ENCODE measurements at regions not wholly inside any gene's neighbourhood (a gene's known extent, or its start where the extent isn't known, plus 50 kb on each side); places are given as distances from the start of the nearest gene placed in this dataset.

GRCh38 chr13:37345391-37345790 is 239.9 kb upstream of the CSNK1A1L start (continued):
- TF ChIP-seq ZNF462 (CRISPR knock-in tag; IDR thresholded peaks at IDR 0.05) (no peak), STAT1 (IDR thresholded peaks at IDR 0.05; ENCODE audit: unreplicated experiment) (no peak), POLR2AphosphoS5 (IDR thresholded peaks at IDR 0.05; ENCODE audit: low read depth) (no peak), ETS1 (IDR thresholded peaks at IDR 0.05) (no peak), NANOG (IDR thresholded peaks at IDR 0.05; ENCODE audit: borderline replicate concordance) (no peak), CREB1 (CRISPR knock-in tag; IDR thresholded peaks at IDR 0.05; ENCODE audit: low read depth) (no peak)

GRCh38 chr13:37344056-37344455 is 238.6 kb upstream of the CSNK1A1L start:
- Histone ChIP-seq H3K9me2 (ENCODE audit: insufficient read depth) (no peaks in the 10 kb centered on the region), H3K79me2 (replicated peaks; ENCODE audit: insufficient read depth) (no peaks in the 10 kb centered on the region), H3K36me3 (ENCODE audit: insufficient read depth) (no peaks in the 10 kb centered on the region), H3K4me2 (no peak overlapping the region), H3F3A (replicated peaks; ENCODE audit: low read depth) (no peaks in the 10 kb centered on the region), H2AFZ (no peak overlapping the region), H3K4me1 (ENCODE audit: insufficient read depth) (no peaks in the 10 kb centered on the region), H3K27me3 (ENCODE audit: insufficient read depth) (no peaks in the 10 kb centered on the region), H4K20me1 (replicated peaks; ENCODE audit: insufficient read depth) (no peaks in the 10 kb centered on the region), H3K27ac (ENCODE audit: low read depth) (no peak overlapping the region), H3K4me3 (no peak overlapping the region)
- no peaks in the 10 kb centered on the region for H3K27me3 Mint-ChIP-seq (ENCODE audit: insufficient read depth, low read depth, poor library complexity)
- no peak overlapping the region for H3K27ac Mint-ChIP-seq
- DNase-seq (ENCODE audit: low spot score), result no peak
- H3K4me3 Mint-ChIP-seq, result no peak overlapping the region
- no peaks in the 10 kb centered on the region for H3K36me3 Mint-ChIP-seq (ENCODE audit: low read depth)
- H3K9me3 Mint-ChIP-seq, result no peaks in the 10 kb centered on the region
- TF ChIP-seq ZNF331 (CRISPR knock-in tag; IDR thresholded peaks at IDR 0.05; ENCODE audit: low read depth) (no peak), STAT1 (IDR thresholded peaks at IDR 0.05; ENCODE audit: unreplicated experiment) (no peak)
- ATAC-seq, result no peak
- no peaks in the 10 kb centered on the region for H3K4me1 Mint-ChIP-seq

Measured in GM23338 (cell line).